Panc1 (cell line): ENCODE measurements at regions not wholly inside any gene's neighbourhood (a gene's known extent, or its start where the extent isn't known, plus 50 kb on each side); places are given as distances from the start of the nearest gene placed in this dataset.

Experiments
- ATAC-seq: fragments of 200-7000 bp; cut with Tn5 transposase; 2 replicates; pipeline ENCODE4 v1.9.1; 2020; ENCODE audit warnings: mild to moderate bottlenecking, moderate library complexity
- BruUV-seq: library from RNA; stranded (reverse); fragments of 400-500 nt; replicated peaks from 2 replicates; lab custom pipeline; 2021; lab: Mats Ljungman, UMichigan
- CTCF ChIA-PET: fragments of 300-600 bp; sonication (Branson Sonifier 250); formaldehyde crosslinking; loops from one replicate; lab custom pipeline; 2022; ENCODE audit warnings: antibody characterized with exemption; lab: Charles Lee
- POLR2A ChIA-PET: fragments of 300-600 bp; sonication (Branson Sonifier 250); formaldehyde crosslinking; loops from one replicate; lab custom pipeline; 2022; ENCODE audit warnings: antibody characterized with exemption; lab: Charles Lee
- DNase-seq: peaks from one replicate; pipeline ENCODE4 v3.0.0-alpha.2; 2010; ENCODE audit warnings: low read depth, low spot score
- H3K27ac ChIP-seq: 2 replicates; pipeline ENCODE4 v1.5.1; 2011; ENCODE audit warnings: mild to moderate bottlenecking, low read length, inconsistent platforms
- H3K27me3 ChIP-seq: fragments of 200-500 bp; sonication (Bioruptor generic); 2 replicates; pipeline ENCODE4 v1.6.0; 2014; ENCODE audit warnings: low read length, inconsistent platforms; ENCODE audit not compliant: control insufficient read depth, insufficient read depth
- H3K36me3 ChIP-seq: fragments of 200-500 bp; sonication (Bioruptor generic); 2 replicates; pipeline ENCODE4 v1.5.1; 2014; ENCODE audit warnings: inconsistent platforms, mild to moderate bottlenecking, low read length, moderate library complexity; ENCODE audit not compliant: control insufficient read depth, insufficient read depth
- H3K4me1 ChIP-seq: 2 replicates; pipeline ENCODE4 v1.5.1; 2011; ENCODE audit warnings: inconsistent platforms, mild to moderate bottlenecking, low read length, moderate library complexity; ENCODE audit not compliant: control insufficient read depth, insufficient read depth
- H3K4me3 ChIP-seq, 2 experiments: 2 replicates each; pipeline ENCODE4 v1.5.1; 2011 to 2012; ENCODE audit warnings: low read depth in 2 of 2, low read length in 2 of 2, mild to moderate bottlenecking in 2 of 2, inconsistent platforms in 1 of 2, moderate library complexity in 1 of 2
- H3K9me3 ChIP-seq: fragments of 200-500 bp; sonication (Bioruptor generic); 2 replicates; pipeline ENCODE4 v1.5.1; 2014; ENCODE audit warnings: low read depth, mild to moderate bottlenecking, inconsistent platforms, low read length, moderate library complexity; ENCODE audit not compliant: control insufficient read depth, insufficient read depth
- CTCF ChIP-seq: fragments of 450-650 bp; IDR thresholded peaks from 2 replicates; pipeline ENCODE4 v1.5.1; 2017; ENCODE audit warnings: mild to moderate bottlenecking
- POLR2AphosphoS5 ChIP-seq: IDR thresholded peaks from 2 replicates; pipeline ENCODE4 v1.6.1; 2012; ENCODE audit warnings: mild to moderate bottlenecking, low read depth, low read length, moderate library complexity
- REST ChIP-seq, 2 experiments: IDR thresholded peaks; 2 replicates each; pipeline ENCODE4 v1.6.1; 2011 to 2012; ENCODE audit warnings: low read depth in 2 of 2, control low read depth in 1 of 2, low read length in 1 of 2, mild to moderate bottlenecking in 1 of 2, moderate library complexity in 1 of 2; ENCODE audit not compliant: insufficient read depth in 1 of 2
- SIN3A ChIP-seq: IDR thresholded peaks from 2 replicates; pipeline ENCODE4 v1.6.1; 2012; ENCODE audit warnings: low read depth, mild to moderate bottlenecking, low read length, moderate library complexity, borderline replicate concordance; ENCODE audit not compliant: insufficient read depth
- TCF7L2 ChIP-seq: IDR thresholded peaks from 2 replicates; pipeline ENCODE4 v1.6.1; 2011; ENCODE audit warnings: mild to moderate bottlenecking, low read depth, low read length, inconsistent platforms
- in situ Hi-C: cut with HindIII; loops from 2 replicates; pipeline ENCODE4 v1.10.0; 2016; ENCODE audit warnings: low sequenced_read_pairs, low pct_unique_long_range_greater_than_20kb
- intact Hi-C: fragments of 100-400 bp; cut with micrococcal nuclease; formaldehyde crosslinking; loops from one replicate; pipeline ENCODE4 v1.10.0; 2022; ENCODE audit not compliant: unreplicated experiment

GRCh38 chr7:118662266-118662665 is 437.8 kb downstream of the ANKRD7 start:
- DNase-seq (no peak), ATAC-seq (no peak)
- BruUV-seq, result no TSS peak
- intact Hi-C loops (no loop called here), in situ Hi-C loops (no loop called here)
- Histone ChIP-seq H3K4me3 (no peak overlapping the region), H3K27ac (no peak overlapping the region), H3K27me3 (no peaks in the 10 kb centered on the region), H3K4me1 (no peaks in the 10 kb centered on the region), H3K9me3 (0 out of 2 replicates have a peak, but pooled peaks cover 3% of the 10 kb centered on the region), H3K36me3 (no peaks in the 10 kb centered on the region)
- TF ChIP-seq TCF7L2, result no peak
- TF ChIP-seq REST (IDR thresholded peaks at IDR 0.05; ENCODE audit: insufficient read depth in 1 of 2, low read depth in 2 of 2, low read length in 1 of 2), result no peak
- TF ChIP-seq CTCF, result no peak
- TF ChIP-seq SIN3A, result no peak
- TF ChIP-seq POLR2AphosphoS5, result no peak
- CTCF ChIA-PET, result no interaction called here
- POLR2A ChIA-PET, result no interaction called here

GRCh38 chr7:118664498-118664897 is 440.0 kb downstream of the ANKRD7 start:
- no peak for ATAC-seq
- Histone ChIP-seq H3K27ac (no peak overlapping the region), H3K4me1 (no peaks in the 10 kb centered on the region), H3K27me3 (no peaks in the 10 kb centered on the region), H3K4me3 (no peak overlapping the region), H3K9me3 (0 out of 2 replicates have a peak, but pooled peaks cover 3% of the 10 kb centered on the region), H3K36me3 (no peaks in the 10 kb centered on the region)
- TF ChIP-seq CTCF (no peak), SIN3A (no peak), TCF7L2 (no peak), REST (IDR thresholded peaks at IDR 0.05; ENCODE audit: insufficient read depth in 1 of 2, low read depth in 2 of 2, low read length in 1 of 2) (no peak), POLR2AphosphoS5 (no peak)
- DNase-seq, result no peak
- no TSS peak for BruUV-seq
- in situ Hi-C loops, result no loop called here
- ChIA-PET CTCF (no interaction called here), POLR2A (no interaction called here)
- intact Hi-C loops, result no loop called here
